HS-27A (cell line): ENCODE measurements at regions not wholly inside any gene's neighbourhood (a gene's known extent, or its start where the extent isn't known, plus 50 kb on each side); places are given as distances from the start of the nearest gene placed in this dataset.

ENCODE experiments used
- DNase-seq: peaks from one replicate; pipeline ENCODE4 v3.0.0-alpha.2; 2012; ENCODE audit warnings: low read depth, missing footprints

- DNase-seq: no peak
Observed at GRCh38 chr15:62472616-62473299, 307.7 kb upstream of the C2CD4B start.

GRCh38 chr15:62474021-62474770 is 309.1 kb upstream of the C2CD4B start:
- DNase-seq: no peak

- DNase-seq: no peak
Observed at GRCh38 chr15:62474771-62475124, 309.7 kb upstream of the C2CD4B start.

- no peak for DNase-seq
Observed at GRCh38 chr15:62475591-62475990, 310.5 kb upstream of the C2CD4B start.

- DNase-seq: no peak
Observed at GRCh38 chr15:62476163-62476562, 311.1 kb upstream of the C2CD4B start.

- DNase-seq: no peak
Observed at GRCh38 chr15:62477929-62478328, 312.8 kb upstream of the C2CD4B start.

GRCh38 chr15:62482785-62483429 is 317.8 kb upstream of the C2CD4B start:
- no peak for DNase-seq

GRCh38 chr15:62483814-62484213 is 318.7 kb upstream of the C2CD4B start:
- DNase-seq: no peak

- DNase-seq: no peak
Observed at GRCh38 chr15:62485170-62485720, 320.2 kb upstream of the C2CD4B start.

- DNase-seq: no peak
Observed at GRCh38 chr15:62486041-62486440, 321.0 kb upstream of the C2CD4B start.

- no peak for DNase-seq
Observed at GRCh38 chr15:62488387-62488786, 323.3 kb upstream of the C2CD4B start.

- no peak for DNase-seq
Observed at GRCh38 chr15:62491642-62492041, 326.6 kb upstream of the C2CD4B start.

- DNase-seq: no peak
Observed at GRCh38 chr15:62492900-62493299, 327.8 kb upstream of the C2CD4B start.

- no peak for DNase-seq
Observed at GRCh38 chr15:62494197-62494596, 329.1 kb upstream of the C2CD4B start.

GRCh38 chr15:62495670-62496614 is 330.9 kb upstream of the C2CD4B start:
- DNase-seq: no peak

GRCh38 chr15:62497356-62497755 is 332.3 kb upstream of the C2CD4B start:
- no peak for DNase-seq

GRCh38 chr15:62498278-62498677 is 333.2 kb upstream of the C2CD4B start:
- DNase-seq: no peak

GRCh38 chr15:62498712-62499111 is 333.6 kb upstream of the C2CD4B start:
- no peak for DNase-seq

GRCh38 chr15:62500325-62500724 is 335.2 kb upstream of the C2CD4B start:
- no peak for DNase-seq

GRCh38 chr15:62502451-62502850 is 337.4 kb upstream of the C2CD4B start:
- DNase-seq: no peak

- DNase-seq: no peak
Observed at GRCh38 chr15:62503451-62503850, 338.4 kb upstream of the C2CD4B start.

- DNase-seq: no peak
Observed at GRCh38 chr15:62505762-62506161, 340.7 kb upstream of the C2CD4B start.
